SU-DHL-6 (cell line): ENCODE measurements at regions not wholly inside any gene's neighbourhood (a gene's known extent, or its start where the extent isn't known, plus 50 kb on each side); places are given as distances from the start of the nearest gene placed in this dataset.

Experiments
- CTCF ChIP-seq: fragments of 200-600 bp; sonication (generic); IDR thresholded peaks from one replicate; pipeline ENCODE4 v1.5.1; 2017; ENCODE audit warnings: antibody characterized with exemption, mild to moderate bottlenecking, low read length, moderate library complexity; ENCODE audit not compliant: insufficient read depth, poor library complexity, severe bottlenecking
- EZH2phosphoT487 ChIP-seq: fragments of 200-600 bp; sonication (generic), shearing (Covaris generic); conservative IDR thresholded peaks from 2 replicates; pipeline ENCODE4 v1.6.1; 2018; ENCODE audit warnings: mild to moderate bottlenecking, antibody characterized with exemption, low read length, moderate library complexity, mixed read lengths

GRCh38 chr2:126383800-126384199 lies 272.2 kb upstream of the GYPC start:
- TF ChIP-seq CTCF (no peak), EZH2phosphoT487 (no peak)
